ENCODE measurements at regions not wholly inside any gene's neighbourhood (a gene's known extent, or its start where the extent isn't known, plus 50 kb on each side); places are given as distances from the start of the nearest gene placed in this dataset.
"Not testable (repeated sequence)": the region's sequence is repeated elsewhere in the genome, so short reads cannot be mapped to it uniquely, and the experiment has no call there.

- no peak for DNase-seq
These were observed 974.8 kb downstream of the SORCS3 start for GRCh38 chr10:105615715-105616365.

GRCh38 chr10:105611244-105611798 is 970.2 kb downstream of the SORCS3 start:
- DNase-seq, result no peak

GRCh38 chr10:105609451-105609850 is 968.4 kb downstream of the SORCS3 start:
- DNase-seq, result no peak

GRCh38 chr10:105605918-105606317 is 964.8 kb downstream of the SORCS3 start:
- DNase-seq, result no peak

- DNase-seq, result no peak
These were observed 964.0 kb downstream of the SORCS3 start for GRCh38 chr10:105605104-105605503.

- DNase-seq, result no peak
These were observed 957.1 kb downstream of the SORCS3 start for GRCh38 chr10:105598207-105598606.

- no peak for DNase-seq
These were observed 956.2 kb downstream of the SORCS3 start for GRCh38 chr10:105597312-105597711.

- DNase-seq, result no peak
These were observed 955.7 kb downstream of the SORCS3 start for GRCh38 chr10:105596749-105597148.

- DNase-seq, result no peak
These were observed 953.2 kb downstream of the SORCS3 start for GRCh38 chr10:105594296-105594695.

GRCh38 chr10:105592468-105592867 is 951.4 kb downstream of the SORCS3 start:
- DNase-seq, result no peak

- no peak for DNase-seq
These were observed 945.5 kb downstream of the SORCS3 start for GRCh38 chr10:105586451-105587098.

- DNase-seq, result no peak
These were observed 944.7 kb downstream of the SORCS3 start for GRCh38 chr10:105585753-105586152.

- DNase-seq, result no peak
These were observed 944.1 kb downstream of the SORCS3 start for GRCh38 chr10:105585171-105585570.

GRCh38 chr10:105579112-105579511 is 938.0 kb downstream of the SORCS3 start:
- DNase-seq, result no peak

- no peak for DNase-seq
These were observed 936.9 kb downstream of the SORCS3 start for GRCh38 chr10:105577865-105578607.

GRCh38 chr10:105559333-105560097 is 918.4 kb downstream of the SORCS3 start:
- DNase-seq, result no peak

GRCh38 chr10:105550453-105550852 is 909.4 kb downstream of the SORCS3 start:
- not testable (repeated sequence) for DNase-seq

GRCh38 chr10:105549731-105550130 is 908.6 kb downstream of the SORCS3 start:
- no peak for DNase-seq

GRCh38 chr10:105545101-105545500 is 904.0 kb downstream of the SORCS3 start:
- DNase-seq, result no peak

GRCh38 chr10:105540381-105540780 is 899.3 kb downstream of the SORCS3 start:
- no peak for DNase-seq

GRCh38 chr10:105538874-105539273 is 897.8 kb downstream of the SORCS3 start:
- DNase-seq, result no peak

- DNase-seq, result no peak
These were observed 894.4 kb downstream of the SORCS3 start for GRCh38 chr10:105535478-105535877.

- DNase-seq, result no peak
These were observed 893.0 kb downstream of the SORCS3 start for GRCh38 chr10:105534086-105534485.
